Rectal smooth muscle tissue (tissue), 1 donor: ENCODE measurements at regions not wholly inside any gene's neighbourhood (a gene's known extent, or its start where the extent isn't known, plus 50 kb on each side); places are given as distances from the start of the nearest gene placed in this dataset.

Experiments
- H3K27ac ChIP-seq: one replicate; pipeline ENCODE4 v1.7.0; 2013; ENCODE audit warnings: low read depth, low read length, inconsistent platforms
- H3K27me3 ChIP-seq: one replicate; pipeline ENCODE4 v1.7.0; 2013; ENCODE audit warnings: low read length; ENCODE audit not compliant: control insufficient read depth, insufficient read depth
- H3K36me3 ChIP-seq: one replicate; pipeline ENCODE4 v1.7.0; 2013; ENCODE audit warnings: low read length; ENCODE audit not compliant: control insufficient read depth, insufficient read depth
- H3K4me1 ChIP-seq: one replicate; pipeline ENCODE4 v1.7.0; 2013; ENCODE audit warnings: low read length; ENCODE audit not compliant: control insufficient read depth, insufficient read depth
- H3K4me3 ChIP-seq: one replicate; pipeline ENCODE4 v1.7.0; 2013; ENCODE audit warnings: low read length
- H3K9ac ChIP-seq: one replicate; pipeline ENCODE4 v1.7.0; 2013; ENCODE audit warnings: low read length

GRCh38 chr7:22664988-22665798 is 61.8 kb upstream of the IL6 start:
- H3K27me3 ChIP-seq = no peaks in the 10 kb centered on the region
- no peak overlapping the region for H3K4me3 ChIP-seq
- no peak overlapping the region for H3K9ac ChIP-seq

GRCh38 chr7:22663721-22664120 is 63.3 kb upstream of the IL6 start:
- Histone ChIP-seq H3K27ac (no peak overlapping the region), H3K4me1 (no peaks in the 10 kb centered on the region), H3K36me3 (no peaks in the 10 kb centered on the region), H3K27me3 (no peaks in the 10 kb centered on the region), H3K4me3 (no peak overlapping the region), H3K9ac (no peak overlapping the region)

More at GRCh38 chr7:22664988-22665798, 61.8 kb upstream of the IL6 start:
- Histone ChIP-seq H3K27ac (no peak overlapping the region), H3K36me3 (no peaks in the 10 kb centered on the region), H3K4me1 (no peaks in the 10 kb centered on the region)

GRCh38 chr7:22663357-22663718 is 63.7 kb upstream of the IL6 start:
- Histone ChIP-seq H3K27me3 (no peaks in the 10 kb centered on the region), H3K9ac (no peak overlapping the region), H3K4me3 (no peak overlapping the region), H3K36me3 (no peaks in the 10 kb centered on the region), H3K4me1 (no peaks in the 10 kb centered on the region), H3K27ac (no peak overlapping the region)

GRCh38 chr7:22662556-22663356 is 64.2 kb upstream of the IL6 start:
- H3K4me3 ChIP-seq = no peak overlapping the region
- no peaks in the 10 kb centered on the region for H3K27me3 ChIP-seq
- no peak overlapping the region for H3K9ac ChIP-seq
- H3K4me1 ChIP-seq = no peaks in the 10 kb centered on the region
- H3K27ac ChIP-seq = no peak overlapping the region
- H3K36me3 ChIP-seq = no peaks in the 10 kb centered on the region

GRCh38 chr7:22662036-22662435 is 65.0 kb upstream of the IL6 start:
- H3K9ac ChIP-seq = no peak overlapping the region
- H3K27ac ChIP-seq = no peak overlapping the region
- H3K4me3 ChIP-seq = no peak overlapping the region
- no peaks in the 10 kb centered on the region for H3K36me3 ChIP-seq
- no peaks in the 10 kb centered on the region for H3K4me1 ChIP-seq
- no peaks in the 10 kb centered on the region for H3K27me3 ChIP-seq

GRCh38 chr7:22660732-22661131 is 66.3 kb upstream of the IL6 start:
- Histone ChIP-seq H3K4me3 (no peak overlapping the region), H3K4me1 (no peaks in the 10 kb centered on the region), H3K27ac (no peak overlapping the region), H3K27me3 (no peaks in the 10 kb centered on the region), H3K9ac (no peak overlapping the region), H3K36me3 (no peaks in the 10 kb centered on the region)

- Histone ChIP-seq H3K27me3 (no peaks in the 10 kb centered on the region), H3K4me1 (no peaks in the 10 kb centered on the region), H3K4me3 (no peak overlapping the region), H3K9ac (no peak overlapping the region), H3K36me3 (no peaks in the 10 kb centered on the region), H3K27ac (no peak overlapping the region)
Observed at GRCh38 chr7:22660293-22660692, 66.7 kb upstream of the IL6 start.

- H3K27me3 ChIP-seq = no peaks in the 10 kb centered on the region
- no peak overlapping the region for H3K4me3 ChIP-seq
- H3K27ac ChIP-seq = no peak overlapping the region
- no peaks in the 10 kb centered on the region for H3K36me3 ChIP-seq
- H3K4me1 ChIP-seq = no peaks in the 10 kb centered on the region
- no peak overlapping the region for H3K9ac ChIP-seq
Observed at GRCh38 chr7:22659741-22660140, 67.3 kb upstream of the IL6 start.

GRCh38 chr7:22658031-22658430 is 69.0 kb upstream of the IL6 start:
- Histone ChIP-seq H3K4me3 (no peak overlapping the region), H3K36me3 (no peaks in the 10 kb centered on the region), H3K4me1 (no peaks in the 10 kb centered on the region), H3K27ac (no peak overlapping the region), H3K9ac (no peak overlapping the region), H3K27me3 (no peaks in the 10 kb centered on the region)

GRCh38 chr7:22657479-22657878 is 69.5 kb upstream of the IL6 start:
- Histone ChIP-seq H3K27me3 (no peaks in the 10 kb centered on the region), H3K4me3 (no peak overlapping the region), H3K27ac (no peak overlapping the region), H3K9ac (no peak overlapping the region), H3K4me1 (no peaks in the 10 kb centered on the region), H3K36me3 (no peaks in the 10 kb centered on the region)

- Histone ChIP-seq H3K27me3 (no peaks in the 10 kb centered on the region), H3K27ac (no peak overlapping the region), H3K9ac (no peak overlapping the region), H3K4me1 (no peaks in the 10 kb centered on the region), H3K36me3 (no peaks in the 10 kb centered on the region), H3K4me3 (no peak overlapping the region)
Observed at GRCh38 chr7:22655781-22656180, 71.2 kb upstream of the IL6 start.

- Histone ChIP-seq H3K4me1 (no peaks in the 10 kb centered on the region), H3K9ac (no peak overlapping the region), H3K36me3 (no peaks in the 10 kb centered on the region), H3K27me3 (no peaks in the 10 kb centered on the region), H3K4me3 (no peak overlapping the region), H3K27ac (no peak overlapping the region)
Observed at GRCh38 chr7:22654831-22655230, 72.2 kb upstream of the IL6 start.

GRCh38 chr7:22653951-22654350 is 73.0 kb upstream of the IL6 start:
- Histone ChIP-seq H3K4me3 (no peak overlapping the region), H3K36me3 (no peaks in the 10 kb centered on the region), H3K27ac (no peak overlapping the region), H3K27me3 (no peaks in the 10 kb centered on the region), H3K4me1 (no peaks in the 10 kb centered on the region), H3K9ac (no peak overlapping the region)
